GM12878 (cell line): ENCODE measurements at regions not wholly inside any gene's neighbourhood (a gene's known extent, or its start where the extent isn't known, plus 50 kb on each side); places are given as distances from the start of the nearest gene placed in this dataset.

ENCODE experiments used
- BACH1 ChIP-seq: fragments of 450-650 bp; IDR thresholded peaks from 2 replicates; pipeline ENCODE4 v1.6.1; 2017; ENCODE audit warnings: mild to moderate bottlenecking, borderline replicate concordance
- CREB1 ChIP-seq: IDR thresholded peaks from 2 replicates; pipeline ENCODE4 v1.6.1; 2012; ENCODE audit warnings: low read depth, mild to moderate bottlenecking, inconsistent platforms
- ETV6 ChIP-seq, 2 experiments: fragments of 450-650 bp in 1 of 2; IDR thresholded peaks in 1 of 2; conservative IDR thresholded peaks in 1 of 2; 2 replicates each; pipeline ENCODE4 v1.6.1; 2014; ENCODE audit warnings: antibody characterized with exemption in 1 of 2, borderline replicate concordance in 1 of 2, low read depth in 1 of 2, mild to moderate bottlenecking in 1 of 2, moderate library complexity in 1 of 2
- EZH2 ChIP-seq: IDR thresholded peaks from 2 replicates; pipeline ENCODE4 v1.6.1; 2012; ENCODE audit warnings: low read depth, mild to moderate bottlenecking, control low read depth, inconsistent platforms, low read length, borderline replicate concordance; ENCODE audit not compliant: control insufficient read depth
- JUND ChIP-seq: IDR thresholded peaks from 2 replicates; pipeline ENCODE4 v1.6.1; 2012; ENCODE audit warnings: low read depth, mild to moderate bottlenecking, low read length, improper control_type of control experiment, moderate library complexity
- NFIC ChIP-seq: IDR thresholded peaks from 2 replicates; pipeline ENCODE4 v1.6.1; 2012; ENCODE audit warnings: low read depth, mild to moderate bottlenecking, inconsistent platforms, low read length, moderate library complexity
- NFYB ChIP-seq: IDR thresholded peaks from 2 replicates; pipeline ENCODE4 v1.6.1; 2011; ENCODE audit warnings: low read depth, mild to moderate bottlenecking, low read length, improper control_type of control experiment, moderate library complexity; ENCODE audit not compliant: insufficient read depth
- PKNOX1 ChIP-seq: fragments of 450-650 bp; IDR thresholded peaks from 2 replicates; pipeline ENCODE4 v1.6.1; 2016; ENCODE audit warnings: mild to moderate bottlenecking
- POLR2AphosphoS2 ChIP-seq: IDR thresholded peaks from 2 replicates; pipeline ENCODE4 v1.6.1; 2011; ENCODE audit warnings: low read depth, mild to moderate bottlenecking, low read length, improper control_type of control experiment, moderate library complexity
- PRDM15 ChIP-seq: fragments of 450-650 bp; formaldehyde crosslinking; IDR thresholded peaks from 2 replicates; pipeline ENCODE4 v1.4.0; 2020; ENCODE audit warnings: mild to moderate bottlenecking, moderate library complexity
- RAD51 ChIP-seq: fragments of 450-650 bp; IDR thresholded peaks from 2 replicates; pipeline ENCODE4 v1.6.1; 2016; ENCODE audit warnings: moderate library complexity, mild to moderate bottlenecking, inconsistent platforms
- SIX5 ChIP-seq: IDR thresholded peaks from 2 replicates; pipeline ENCODE4 v1.6.1; 2011; ENCODE audit warnings: mild to moderate bottlenecking, low read depth, low read length, moderate library complexity; ENCODE audit not compliant: severe bottlenecking
- SMC3 ChIP-seq: IDR thresholded peaks from 2 replicates; pipeline ENCODE4 v1.6.1; 2011; ENCODE audit warnings: low read length, improper control_type of control experiment, borderline replicate concordance
- SREBF2 ChIP-seq: IDR thresholded peaks from 2 replicates; pipeline ENCODE4 v1.6.1; 2012; ENCODE audit warnings: mild to moderate bottlenecking, low read length
- USF2 ChIP-seq: IDR thresholded peaks from 2 replicates; pipeline ENCODE4 v1.6.1; 2011; ENCODE audit warnings: low read depth, low read length, improper control_type of control experiment, borderline replicate concordance
- WRNIP1 ChIP-seq: IDR thresholded peaks from 2 replicates; pipeline ENCODE4 v1.6.1; 2011; ENCODE audit warnings: low read depth, low read length, improper control_type of control experiment, borderline replicate concordance
- YY1 ChIP-seq: IDR thresholded peaks from 2 replicates; pipeline ENCODE4 v1.6.1; 2011; ENCODE audit warnings: low read depth, mild to moderate bottlenecking, low read length
- ZBTB11 ChIP-seq: fragments of 450-650 bp; formaldehyde crosslinking; IDR thresholded peaks from 2 replicates; pipeline ENCODE4 v1.5.0; 2022; ENCODE audit warnings: mild to moderate bottlenecking, missing genetic modification characterization
- ZNF24 ChIP-seq: fragments of 450-650 bp; IDR thresholded peaks from 2 replicates; pipeline ENCODE4 v1.6.1; 2017; ENCODE audit warnings: antibody characterized with exemption, mild to moderate bottlenecking
- ZNF622 ChIP-seq: fragments of 450-650 bp; IDR thresholded peaks from 2 replicates; pipeline ENCODE4 v1.6.1; 2017; ENCODE audit warnings: mild to moderate bottlenecking, inconsistent platforms
- ZZZ3 ChIP-seq: IDR thresholded peaks from 2 replicates; pipeline ENCODE4 v1.6.1; 2011; ENCODE audit warnings: low read depth; ENCODE audit not compliant: control insufficient read depth, insufficient read length

- no peak for TF ChIP-seq BACH1
- TF ChIP-seq YY1, result 0 out of 2 replicates have a peak, but pooled peaks have one; percentile 32
- TF ChIP-seq ETV6 (conservative IDR thresholded peaks at IDR 0.05 in 1 of 2, IDR thresholded peaks at IDR 0.05 in 1 of 2; ENCODE audit: borderline replicate concordance in 1 of 2, low read depth in 1 of 2), result no peak
- no peak for TF ChIP-seq ZBTB11 (CRISPR knock-in tag)
- no peak for TF ChIP-seq SREBF2
- no peak for TF ChIP-seq JUND
- TF ChIP-seq SMC3, result peak; percentile 50; the same call in 1 of the 2 replicates
- no peak for TF ChIP-seq WRNIP1
- TF ChIP-seq PKNOX1, result no peak
- TF ChIP-seq NFIC, result no peak
- TF ChIP-seq ZNF24, result no peak
- no peak for TF ChIP-seq ZNF622
- no peak for TF ChIP-seq EZH2
- no peak for TF ChIP-seq ZZZ3
- TF ChIP-seq RAD51, result no peak
- TF ChIP-seq SIX5, result no peak
- TF ChIP-seq NFYB, result no peak
- no peak for TF ChIP-seq USF2
- no peak for TF ChIP-seq PRDM15 (CRISPR knock-in tag)
- no peak for TF ChIP-seq POLR2AphosphoS2
- TF ChIP-seq CREB1, result no peak
Measured at GRCh38 chr12:14185427-14186192, 179.9 kb upstream of the ATF7IP start (continued).
